Naive thymus-derived CD4-positive, alpha-beta T cell (primary cell): ENCODE measurements at regions not wholly inside any gene's neighbourhood (a gene's known extent, or its start where the extent isn't known, plus 50 kb on each side); places are given as distances from the start of the nearest gene placed in this dataset.

Experiments used
- ATAC-seq: fragments of 150-1000 bp; cut with Tn5 transposase; 2 replicates; pipeline ENCODE4 v1.10.0; 2021; ENCODE audit warnings: mild to moderate bottlenecking, moderate library complexity
- CTCF ChIA-PET: fragments of 350-600 bp; sonication (Branson Sonifier 250); formaldehyde crosslinking; loops from one replicate; lab custom pipeline; 2021; ENCODE audit warnings: antibody characterized with exemption; lab: Charles Lee
- POLR2A ChIA-PET: fragments of 350-600 bp; sonication (Branson Sonifier 250); formaldehyde crosslinking; loops from one replicate; lab custom pipeline; 2021; ENCODE audit warnings: antibody characterized with exemption, inconsistent platforms; lab: Charles Lee
- DNase-seq, 9 donors: peaks; one replicate each; pipeline versions ENCODE4 v3.0.0 to v3.0.0-alpha.2; 2020 to 2022; ENCODE audit warnings: mixed read lengths in 1 of 9
- H3K27ac ChIP-seq: one replicate; pipeline ENCODE4 v1.7.0; 2013; ENCODE audit warnings: mild to moderate bottlenecking, low read depth, low read length, moderate library complexity
- H3K27me3 ChIP-seq, 2 donors: one replicate each; pipeline ENCODE4 v1.7.0; 2013; ENCODE audit warnings: low read length in 2 of 2, mild to moderate bottlenecking in 2 of 2, moderate library complexity in 2 of 2; ENCODE audit not compliant: control insufficient read depth in 2 of 2, insufficient read depth in 2 of 2
- H3K36me3 ChIP-seq, 3 experiments: 1 replicate in 2 of 3; 2 replicates in 1 of 3; pipeline ENCODE4 v1.7.0; 2013; ENCODE audit warnings: low read length in 3 of 3, mild to moderate bottlenecking in 3 of 3, moderate library complexity in 1 of 3; ENCODE audit not compliant: insufficient read depth in 3 of 3, control insufficient read depth in 2 of 3
- H3K4me1 ChIP-seq, 2 donors: one replicate each; pipeline ENCODE4 v1.7.0; 2013; ENCODE audit warnings: low read length in 2 of 2, mild to moderate bottlenecking in 2 of 2, moderate library complexity in 1 of 2; ENCODE audit not compliant: control insufficient read depth in 2 of 2, insufficient read depth in 2 of 2
- H3K4me3 ChIP-seq: 2 replicates; pipeline ENCODE4 v1.7.0; 2013; ENCODE audit warnings: mild to moderate bottlenecking, low read length
- H3K9me3 ChIP-seq, 3 experiments: 1 replicate in 2 of 3; 2 replicates in 1 of 3; pipeline ENCODE4 v1.7.0; 2013; ENCODE audit warnings: low read length in 3 of 3; ENCODE audit not compliant: control insufficient read depth in 2 of 3
- H3K27ac Mint-ChIP-seq, 9 donors: one replicate each; pipeline ENCODE4 v1.8.0; 2020 to 2022; ENCODE audit warnings: mixed read lengths in 9 of 9, mild to moderate bottlenecking in 8 of 9, moderate library complexity in 5 of 9, inconsistent platforms in 2 of 9
- H3K27me3 Mint-ChIP-seq, 5 donors: one replicate each; pipeline ENCODE4 v1.8.0; 2021 to 2022; ENCODE audit warnings: mixed read lengths in 5 of 5, mild to moderate bottlenecking in 1 of 5
- H3K36me3 Mint-ChIP-seq, 5 donors: one replicate each; pipeline ENCODE4 v1.8.0; 2020 to 2022; ENCODE audit warnings: mixed read lengths in 5 of 5, mild to moderate bottlenecking in 3 of 5, inconsistent platforms in 1 of 5
- H3K4me1 Mint-ChIP-seq, 7 donors: one replicate each; pipeline ENCODE4 v1.8.0; 2020 to 2022; ENCODE audit warnings: mixed read lengths in 7 of 7, mild to moderate bottlenecking in 3 of 7, inconsistent platforms in 1 of 7
- H3K4me3 Mint-ChIP-seq, 10 donors: one replicate each; pipeline ENCODE4 v1.8.0; 2020 to 2022; ENCODE audit warnings: mild to moderate bottlenecking in 10 of 10, mixed read lengths in 10 of 10, moderate library complexity in 6 of 10, inconsistent platforms in 2 of 10
- H3K9me3 Mint-ChIP-seq, 11 donors: one replicate each; pipeline ENCODE4 v1.8.0; 2020 to 2022; ENCODE audit warnings: mixed read lengths in 11 of 11, mild to moderate bottlenecking in 4 of 11, inconsistent platforms in 1 of 11, moderate library complexity in 1 of 11
- intact Hi-C, 2 donors: fragments of 100-400 bp; cut with micrococcal nuclease; formaldehyde crosslinking; loops; one replicate each; pipeline ENCODE4 v1.15.1; 2023

GRCh38 chr20:22471156-22471836 is 113.1 kb downstream of the FOXA2 start:
- H3K36me3 Mint-ChIP-seq, result no peaks in the 10 kb centered on the region
- intact Hi-C loops, result no loop called here
- H3K9me3 ChIP-seq, result no peaks in the 10 kb centered on the region
- H3K4me3 ChIP-seq, result no peak overlapping the region
- no peak overlapping the region for H3K4me3 Mint-ChIP-seq
- ATAC-seq (no peak), DNase-seq (no peak)
- no peak overlapping the region for H3K27ac ChIP-seq
- H3K4me1 Mint-ChIP-seq, result no peaks in the 10 kb centered on the region
- no peaks in the 10 kb centered on the region for H3K27me3 Mint-ChIP-seq
- H3K27ac Mint-ChIP-seq, result no peak overlapping the region
- peaks cover under 1 to 14% (median 10%) of the 10 kb centered on the region in 11 donors for H3K9me3 Mint-ChIP-seq
- H3K36me3 ChIP-seq, result no peaks in the 10 kb centered on the region
- ChIA-PET POLR2A (no interaction called here), CTCF (no interaction called here)
- no peaks in the 10 kb centered on the region for H3K4me1 ChIP-seq
- H3K27me3 ChIP-seq, result no peaks in the 10 kb centered on the region

GRCh38 chr20:22470620-22471026 is 113.7 kb downstream of the FOXA2 start:
- H3K27ac Mint-ChIP-seq, result no peak overlapping the region
- ATAC-seq (no peak), DNase-seq (no peak)
- no peaks in the 10 kb centered on the region for H3K4me1 Mint-ChIP-seq
- Histone ChIP-seq H3K27ac (no peak overlapping the region), H3K36me3 (no peaks in the 10 kb centered on the region), H3K27me3 (no peaks in the 10 kb centered on the region), H3K9me3 (no peaks in the 10 kb centered on the region), H3K4me3 (no peak overlapping the region), H3K4me1 (no peaks in the 10 kb centered on the region)
- no peaks in the 10 kb centered on the region for H3K36me3 Mint-ChIP-seq
- intact Hi-C loops, result no loop called here
- CTCF ChIA-PET, result no interaction called here
- H3K27me3 Mint-ChIP-seq, result no peaks in the 10 kb centered on the region
- peaks cover 0 to 17% (median 9%) of the 10 kb centered on the region in 11 donors for H3K9me3 Mint-ChIP-seq
- H3K4me3 Mint-ChIP-seq, result no peak overlapping the region
- POLR2A ChIA-PET, result no interaction called here

GRCh38 chr20:22466447-22467171 is 117.8 kb downstream of the FOXA2 start:
- H3K4me1 Mint-ChIP-seq, result peaks cover 0 to 2% (median 0%) of the 10 kb centered on the region in 7 donors
- H3K4me3 Mint-ChIP-seq, result no peak overlapping the region
- intact Hi-C loops, result no loop called here
- H3K9me3 Mint-ChIP-seq, result peaks cover 0 to 6% (median 0%) of the 10 kb centered on the region in 11 donors
- no peak overlapping the region for H3K27ac Mint-ChIP-seq
- DNase-seq (no peak), ATAC-seq (no peak)
- Histone ChIP-seq H3K27ac (no peak overlapping the region), H3K36me3 (no peaks in the 10 kb centered on the region), H3K27me3 (no peaks in the 10 kb centered on the region), H3K4me3 (no peak overlapping the region), H3K4me1 (no peaks in the 10 kb centered on the region), H3K9me3 (no peaks in the 10 kb centered on the region)
- ChIA-PET POLR2A (no interaction called here), CTCF (no interaction called here)
- no peaks in the 10 kb centered on the region for H3K36me3 Mint-ChIP-seq
- H3K27me3 Mint-ChIP-seq, result peaks cover 0 to 10% (median 0%) of the 10 kb centered on the region in 5 donors

GRCh38 chr20:22465622-22466446 is 118.5 kb downstream of the FOXA2 start:
- H3K27me3 ChIP-seq, result no peaks in the 10 kb centered on the region
- H3K4me1 Mint-ChIP-seq, result peaks cover 0 to 2% (median 0%) of the 10 kb centered on the region in 7 donors
- CTCF ChIA-PET, result no interaction called here
- no peak overlapping the region for H3K27ac ChIP-seq
- H3K4me1 ChIP-seq, result no peaks in the 10 kb centered on the region
- H3K36me3 ChIP-seq, result no peaks in the 10 kb centered on the region
- POLR2A ChIA-PET, result no interaction called here
- H3K4me3 Mint-ChIP-seq, result no peak overlapping the region
- intact Hi-C loops, result no loop called here
- no peak overlapping the region for H3K27ac Mint-ChIP-seq
- H3K27me3 Mint-ChIP-seq, result peaks cover 0 to 10% (median 0%) of the 10 kb centered on the region in 5 donors
- no peaks in the 10 kb centered on the region for H3K9me3 ChIP-seq
- no peak for DNase-seq
- H3K4me3 ChIP-seq, result no peak overlapping the region
- H3K36me3 Mint-ChIP-seq, result no peaks in the 10 kb centered on the region
- H3K9me3 Mint-ChIP-seq, result peaks cover 0 to 6% (median 0%) of the 10 kb centered on the region in 11 donors
- no peak for ATAC-seq

GRCh38 chr20:22464312-22465003 is 119.9 kb downstream of the FOXA2 start:
- Mint-ChIP-seq H3K9me3 (peaks cover 0 to 6% (median 0%) of the 10 kb centered on the region in 11 donors), H3K4me1 (peaks cover 0 to 2% (median 0%) of the 10 kb centered on the region in 7 donors), H3K4me3 (no peak overlapping the region), H3K27ac (no peak overlapping the region), H3K27me3 (peaks cover 0 to 10% (median 0%) of the 10 kb centered on the region in 5 donors), H3K36me3 (no peaks in the 10 kb centered on the region)
- ChIA-PET POLR2A (no interaction called here), CTCF (no interaction called here)
- Histone ChIP-seq H3K36me3 (no peaks in the 10 kb centered on the region), H3K27me3 (no peaks in the 10 kb centered on the region), H3K4me3 (no peak overlapping the region), H3K4me1 (no peaks in the 10 kb centered on the region), H3K9me3 (no peaks in the 10 kb centered on the region), H3K27ac (no peak overlapping the region)
- ATAC-seq (no peak), DNase-seq (no peak)
- intact Hi-C loops, result no loop called here
